ENCODE measurements at regions not wholly inside any gene's neighbourhood (a gene's known extent, or its start where the extent isn't known, plus 50 kb on each side); places are given as distances from the start of the nearest gene placed in this dataset.

GRCh38 chr9:3768712-3769457 is 243.1 kb upstream of the RFX3 start:
- TF ChIP-seq CTCF (IDR thresholded peaks at IDR 0.05; ENCODE audit: borderline replicate concordance, extremely low read depth, low read length, poor library complexity, severe bottlenecking) (no peak), EZH2 (IDR thresholded peaks at IDR 0.05; ENCODE audit: borderline replicate concordance, low read depth, low read length, severe bottlenecking) (no peak)
